Hepatocyte (in vitro differentiated cells): ENCODE measurements at regions not wholly inside any gene's neighbourhood (a gene's known extent, or its start where the extent isn't known, plus 50 kb on each side); places are given as distances from the start of the nearest gene placed in this dataset.

Experiments
- EZH2 ChIP-seq: fragments of 200-600 bp; sonication (generic); IDR thresholded peaks from 2 replicates; pipeline ENCODE4 v1.6.1; 2016; ENCODE audit warnings: antibody characterized with exemption, mild to moderate bottlenecking, borderline replicate concordance
- TF ChIP-seq, protein P1 (sequence below): fragments of 200-600 bp; sonication (generic); IDR thresholded peaks from 2 replicates; pipeline ENCODE4 v1.5.1; 2016; ENCODE audit warnings: antibody characterized with exemption, mild to moderate bottlenecking; ENCODE audit not compliant: poor library complexity

DNA sequence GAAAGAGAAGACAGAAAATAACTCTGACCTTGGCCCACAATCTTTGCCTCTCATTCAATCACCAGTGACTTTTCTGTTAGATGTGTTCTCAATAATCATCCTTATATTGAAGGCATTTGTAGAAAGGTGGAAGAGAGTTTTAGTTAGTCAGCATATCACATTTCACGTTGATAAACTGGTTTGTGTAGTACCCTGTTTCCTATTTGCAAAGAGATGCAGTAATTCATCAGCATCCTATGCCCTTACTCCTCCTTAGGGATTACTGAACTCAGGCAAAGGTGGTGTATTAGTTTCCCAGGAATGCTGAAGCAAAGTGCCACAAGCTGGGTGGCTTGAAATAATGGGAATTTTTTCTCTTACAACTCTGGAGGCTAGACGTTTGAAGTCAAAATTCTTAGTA, 145.0 kb downstream of the SPP2 start:
- TF ChIP-seq, protein P1, sequence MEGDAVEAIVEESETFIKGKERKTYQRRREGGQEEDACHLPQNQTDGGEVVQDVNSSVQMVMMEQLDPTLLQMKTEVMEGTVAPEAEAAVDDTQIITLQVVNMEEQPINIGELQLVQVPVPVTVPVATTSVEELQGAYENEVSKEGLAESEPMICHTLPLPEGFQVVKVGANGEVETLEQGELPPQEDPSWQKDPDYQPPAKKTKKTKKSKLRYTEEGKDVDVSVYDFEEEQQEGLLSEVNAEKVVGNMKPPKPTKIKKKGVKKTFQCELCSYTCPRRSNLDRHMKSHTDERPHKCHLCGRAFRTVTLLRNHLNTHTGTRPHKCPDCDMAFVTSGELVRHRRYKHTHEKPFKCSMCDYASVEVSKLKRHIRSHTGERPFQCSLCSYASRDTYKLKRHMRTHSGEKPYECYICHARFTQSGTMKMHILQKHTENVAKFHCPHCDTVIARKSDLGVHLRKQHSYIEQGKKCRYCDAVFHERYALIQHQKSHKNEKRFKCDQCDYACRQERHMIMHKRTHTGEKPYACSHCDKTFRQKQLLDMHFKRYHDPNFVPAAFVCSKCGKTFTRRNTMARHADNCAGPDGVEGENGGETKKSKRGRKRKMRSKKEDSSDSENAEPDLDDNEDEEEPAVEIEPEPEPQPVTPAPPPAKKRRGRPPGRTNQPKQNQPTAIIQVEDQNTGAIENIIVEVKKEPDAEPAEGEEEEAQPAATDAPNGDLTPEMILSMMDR, result no peak
- TF ChIP-seq EZH2, result no peak
